ENCODE measurements at regions not wholly inside any gene's neighbourhood (a gene's known extent, or its start where the extent isn't known, plus 50 kb on each side); places are given as distances from the start of the nearest gene placed in this dataset.
A peak's percentile ranks its signal among the peaks of the same experiment; 100 is the strongest.

DNA sequence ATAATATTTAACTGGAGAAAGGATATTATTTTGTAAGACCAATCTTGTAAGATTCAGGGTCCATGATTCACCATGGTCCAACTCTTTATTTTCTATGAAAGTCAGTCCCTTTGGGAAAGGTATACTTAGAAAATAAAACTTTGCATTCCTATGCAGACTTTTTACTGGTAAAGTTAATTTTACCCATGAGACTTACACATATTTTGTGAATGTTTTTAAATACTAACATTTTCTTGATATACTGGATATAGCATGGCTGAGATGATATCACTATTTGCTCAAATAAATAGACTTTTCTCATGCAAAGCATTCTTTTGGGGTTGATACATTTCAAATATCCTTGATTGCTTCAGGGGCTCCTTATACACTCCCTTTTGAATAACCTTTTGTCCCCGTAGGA, 512.1 kb downstream of the MAN2A1 start:
- H3K4me3 Mint-ChIP-seq = no peak overlapping the region
- no peak overlapping the region for H3K27ac Mint-ChIP-seq
- Histone ChIP-seq H3K9me3 (ENCODE audit: control insufficient read depth in 2 of 3, low read length in 3 of 3) (no peaks in the 10 kb centered on the region), H3K4me3 (ENCODE audit: low read length) (no peak overlapping the region), H3K4me1 (ENCODE audit: control insufficient read depth in 2 of 2, insufficient read depth in 2 of 2, low read length in 2 of 2) (no peaks in the 10 kb centered on the region), H3K36me3 (ENCODE audit: control insufficient read depth in 2 of 3, insufficient read depth in 3 of 3, low read length in 3 of 3) (no peaks in the 10 kb centered on the region), H3K27me3 (ENCODE audit: control insufficient read depth in 2 of 2, insufficient read depth in 2 of 2, low read length in 2 of 2) (no peaks in the 10 kb centered on the region), H3K27ac (ENCODE audit: low read depth, low read length) (no peak overlapping the region)
- H3K36me3 Mint-ChIP-seq = peaks cover 0 to 5% (median 0%) of the 10 kb centered on the region in 5 donors
- no peaks in the 10 kb centered on the region for H3K4me1 Mint-ChIP-seq
- ATAC-seq = no peak
- no peaks in the 10 kb centered on the region for H3K27me3 Mint-ChIP-seq
- intact Hi-C loops (cut with micrococcal nuclease) = no loop called here
- ChIA-PET POLR2A (no interaction called here), CTCF (no interaction called here)
- no peak for DNase-seq
- H3K9me3 Mint-ChIP-seq = peaks cover 0 to 13% (median 5%) of the 10 kb centered on the region in 11 donors

DNA sequence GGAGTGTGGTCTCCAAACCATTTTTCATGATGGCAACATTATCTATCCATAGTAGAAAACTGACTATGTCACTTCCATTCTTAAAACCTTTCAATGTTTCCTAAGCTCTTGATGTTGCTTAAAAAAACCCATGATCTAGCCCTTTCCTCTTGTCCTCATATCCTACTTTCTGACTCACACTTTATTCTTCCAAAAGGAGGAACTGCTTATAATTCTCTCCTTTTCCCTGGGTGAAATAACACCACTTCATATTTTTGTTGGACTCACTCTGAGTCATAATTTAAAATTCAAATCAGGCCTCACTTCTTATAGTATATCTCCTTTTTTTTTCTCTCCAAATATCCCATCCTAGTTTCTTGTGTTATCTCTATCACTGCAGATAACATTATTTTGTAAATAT, 513.9 kb downstream of the MAN2A1 start:
- Mint-ChIP-seq H3K9me3 (peaks cover 0 to 13% (median 6%) of the 10 kb centered on the region in 11 donors), H3K4me1 (no peaks in the 10 kb centered on the region), H3K27me3 (no peaks in the 10 kb centered on the region), H3K36me3 (peaks cover 0 to 5% (median 3%) of the 10 kb centered on the region in 5 donors), H3K27ac (no peak overlapping the region), H3K4me3 (no peak overlapping the region)
- no peak for DNase-seq
- Histone ChIP-seq H3K4me1 (ENCODE audit: control insufficient read depth in 2 of 2, insufficient read depth in 2 of 2, low read length in 2 of 2) (no peaks in the 10 kb centered on the region), H3K36me3 (ENCODE audit: control insufficient read depth in 2 of 3, insufficient read depth in 3 of 3, low read length in 3 of 3) (no peaks in the 10 kb centered on the region), H3K27ac (ENCODE audit: low read depth, low read length) (no peak overlapping the region), H3K9me3 (ENCODE audit: control insufficient read depth in 2 of 3, low read length in 3 of 3) (no peaks in the 10 kb centered on the region), H3K4me3 (ENCODE audit: low read length) (no peak overlapping the region), H3K27me3 (ENCODE audit: control insufficient read depth in 2 of 2, insufficient read depth in 2 of 2, low read length in 2 of 2) (no peaks in the 10 kb centered on the region)
- ChIA-PET POLR2A (no interaction called here), CTCF (no interaction called here)
- ATAC-seq = no peak
- intact Hi-C loops (cut with micrococcal nuclease) = no loop called here

DNA sequence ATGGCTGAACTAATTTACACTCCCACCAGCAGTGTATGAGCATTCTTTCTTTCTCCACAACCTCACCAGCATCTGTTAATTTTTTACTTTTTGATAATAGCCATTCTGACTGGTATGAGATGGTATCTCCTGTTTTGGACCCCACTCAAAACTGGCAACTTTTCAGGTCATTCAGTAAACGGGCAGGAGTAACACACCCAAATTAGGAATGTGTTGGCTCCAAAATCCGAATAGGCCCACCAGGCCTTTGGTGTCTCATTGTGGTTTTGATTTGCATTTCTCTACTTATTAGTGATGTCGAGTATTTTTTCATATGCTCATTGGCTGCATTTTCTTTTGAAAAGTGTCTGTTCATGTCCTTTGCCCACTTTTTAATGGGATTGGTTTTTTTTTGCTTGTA, 517.1 kb downstream of the TMEM232 start:
- DNase-seq = no peak
- Mint-ChIP-seq H3K4me3 (no peak overlapping the region), H3K27ac (no peak overlapping the region), H3K27me3 (no peaks in the 10 kb centered on the region), H3K9me3 (peaks cover 0 to 36% (median 13%) of the 10 kb centered on the region in 11 donors), H3K4me1 (no peaks in the 10 kb centered on the region), H3K36me3 (peaks cover 0 to 4% (median 0%) of the 10 kb centered on the region in 5 donors)
- Histone ChIP-seq H3K36me3 (ENCODE audit: control insufficient read depth in 2 of 3, insufficient read depth in 3 of 3, low read length in 3 of 3) (no peaks in the 10 kb centered on the region), H3K27me3 (ENCODE audit: control insufficient read depth in 2 of 2, insufficient read depth in 2 of 2, low read length in 2 of 2) (no peaks in the 10 kb centered on the region), H3K4me3 (ENCODE audit: low read length) (no peak overlapping the region), H3K27ac (ENCODE audit: low read depth, low read length) (no peak overlapping the region), H3K9me3 (ENCODE audit: control insufficient read depth in 2 of 3, low read length in 3 of 3) (no peaks in the 10 kb centered on the region), H3K4me1 (ENCODE audit: control insufficient read depth in 2 of 2, insufficient read depth in 2 of 2, low read length in 2 of 2) (no peaks in the 10 kb centered on the region)
- no peak for ATAC-seq
- POLR2A ChIA-PET = no interaction called here
- intact Hi-C loops (cut with micrococcal nuclease) = no loop called here
- CTCF ChIA-PET = no interaction called here

DNA sequence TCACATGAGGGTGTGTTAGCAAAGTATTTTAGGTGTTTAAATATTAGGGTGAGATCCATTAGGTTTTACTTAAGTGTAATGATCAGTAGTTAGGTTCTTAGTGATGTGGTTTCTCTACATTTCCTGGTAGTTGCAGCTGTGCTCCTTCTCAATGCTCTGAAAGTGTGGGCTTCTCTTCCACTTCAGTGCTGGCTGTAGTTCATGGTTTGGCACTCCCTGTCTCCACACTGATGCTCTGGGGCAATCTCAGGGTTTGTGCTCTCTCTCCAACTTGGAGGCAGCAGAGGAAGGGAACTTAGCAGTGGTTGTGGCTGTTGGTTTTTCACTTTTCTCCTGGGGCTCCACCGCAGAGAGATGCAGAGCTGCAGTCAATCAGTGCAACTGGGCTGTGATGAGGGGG, 507.5 kb downstream of the TMEM232 start:
- Histone ChIP-seq H3K4me1 (ENCODE audit: control insufficient read depth in 2 of 2, insufficient read depth in 2 of 2, low read length in 2 of 2) (no peaks in the 10 kb centered on the region), H3K4me3 (ENCODE audit: low read length) (no peak overlapping the region), H3K27me3 (ENCODE audit: control insufficient read depth in 2 of 2, insufficient read depth in 2 of 2, low read length in 2 of 2) (no peaks in the 10 kb centered on the region), H3K36me3 (ENCODE audit: control insufficient read depth in 2 of 3, insufficient read depth in 3 of 3, low read length in 3 of 3) (no peaks in the 10 kb centered on the region), H3K27ac (ENCODE audit: low read depth, low read length) (no peak overlapping the region), H3K9me3 (ENCODE audit: control insufficient read depth in 2 of 3, low read length in 3 of 3) (peaks cover 0 to 32% (median 0%) of the 10 kb centered on the region in 3 experiments)
- peaks cover 0 to 39% (median 27%) of the 10 kb centered on the region in 5 donors for H3K36me3 Mint-ChIP-seq
- CTCF ChIA-PET = no interaction called here
- intact Hi-C loops (cut with micrococcal nuclease) = no loop called here
- H3K27ac Mint-ChIP-seq = no peak overlapping the region
- H3K4me3 Mint-ChIP-seq = no peak overlapping the region
- H3K9me3 Mint-ChIP-seq = peaks cover 31 to 91% (median 49%) of the 10 kb centered on the region in 11 donors
- DNase-seq (no peak), ATAC-seq (no peak)
- POLR2A ChIA-PET = no interaction called here
- H3K4me1 Mint-ChIP-seq = no peaks in the 10 kb centered on the region
- peaks cover 0 to 4% (median 0%) of the 10 kb centered on the region in 5 donors for H3K27me3 Mint-ChIP-seq

DNA sequence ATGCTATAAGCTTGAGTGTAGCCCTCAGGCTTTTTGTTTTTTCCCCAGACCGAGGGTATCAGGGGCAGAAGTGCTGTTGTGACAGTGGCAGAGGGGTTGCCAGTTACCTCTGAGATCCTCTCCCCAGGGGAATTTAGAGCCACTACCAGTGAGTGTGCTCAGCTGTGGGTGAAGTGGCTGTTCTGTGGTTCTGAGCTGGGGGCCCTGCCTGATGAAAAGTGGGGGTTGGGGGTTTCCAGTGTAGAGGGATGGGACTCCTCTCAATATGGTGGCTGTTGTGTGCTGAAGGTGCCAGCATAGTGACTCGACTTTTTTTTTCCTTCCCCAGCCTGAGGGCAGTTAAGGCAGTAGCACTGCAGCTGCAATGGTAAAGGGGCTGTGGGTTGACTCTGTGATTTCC, 506.7 kb downstream of the TMEM232 start:
- Mint-ChIP-seq H3K9me3 (peaks cover 29 to 90% (median 45%) of the 10 kb centered on the region in 11 donors), H3K4me1 (no peaks in the 10 kb centered on the region), H3K36me3 (peaks cover 0 to 45% (median 29%) of the 10 kb centered on the region in 5 donors), H3K27ac (no peak overlapping the region), H3K4me3 (peak overlapping the region in 1 of 10 donors; percentile 7), H3K27me3 (peaks cover 0 to 4% (median 0%) of the 10 kb centered on the region in 5 donors)
- Histone ChIP-seq H3K9me3 (ENCODE audit: control insufficient read depth in 2 of 3, low read length in 3 of 3) (peaks cover 0 to 32% (median 0%) of the 10 kb centered on the region in 3 experiments), H3K27me3 (ENCODE audit: control insufficient read depth in 2 of 2, insufficient read depth in 2 of 2, low read length in 2 of 2) (no peaks in the 10 kb centered on the region), H3K4me1 (ENCODE audit: control insufficient read depth in 2 of 2, insufficient read depth in 2 of 2, low read length in 2 of 2) (no peaks in the 10 kb centered on the region), H3K27ac (ENCODE audit: low read depth, low read length) (no peak overlapping the region), H3K36me3 (ENCODE audit: control insufficient read depth in 2 of 3, insufficient read depth in 3 of 3, low read length in 3 of 3) (no peaks in the 10 kb centered on the region), H3K4me3 (ENCODE audit: low read length) (no peak overlapping the region)
- DNase-seq (no peak), ATAC-seq (no peak)
- intact Hi-C loops (cut with micrococcal nuclease) = no loop called here
- POLR2A ChIA-PET = no interaction called here
- CTCF ChIA-PET = no interaction called here

DNA sequence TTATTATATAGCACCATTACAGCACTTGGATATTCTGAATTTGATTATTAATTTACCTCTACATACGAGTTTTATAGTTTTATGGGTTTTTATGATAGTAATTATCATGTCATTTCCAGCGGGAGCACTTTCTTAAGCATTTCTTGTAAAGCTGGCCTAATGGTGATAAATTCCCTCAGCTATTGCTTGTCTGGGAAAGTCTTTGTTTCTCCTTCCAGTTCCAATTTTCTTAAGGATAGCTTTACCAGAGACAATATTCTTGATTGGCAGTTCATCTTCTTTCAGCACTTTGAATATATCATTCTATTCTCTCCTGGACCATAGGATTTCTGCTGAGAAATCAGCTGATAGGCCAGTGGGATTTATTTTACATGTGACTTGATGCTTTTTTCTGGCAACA, 505.4 kb downstream of the TMEM232 start:
- no peak overlapping the region for H3K4me3 Mint-ChIP-seq
- POLR2A ChIA-PET = no interaction called here
- H3K27ac Mint-ChIP-seq = no peak overlapping the region
- CTCF ChIA-PET = no interaction called here
- peaks cover 0 to 4% (median 0%) of the 10 kb centered on the region in 5 donors for H3K27me3 Mint-ChIP-seq
- peaks cover 24 to 88% (median 43%) of the 10 kb centered on the region in 11 donors for H3K9me3 Mint-ChIP-seq
- Histone ChIP-seq H3K27me3 (ENCODE audit: control insufficient read depth in 2 of 2, insufficient read depth in 2 of 2, low read length in 2 of 2) (no peaks in the 10 kb centered on the region), H3K36me3 (ENCODE audit: control insufficient read depth in 2 of 3, insufficient read depth in 3 of 3, low read length in 3 of 3) (no peaks in the 10 kb centered on the region), H3K4me3 (ENCODE audit: low read length) (no peak overlapping the region), H3K9me3 (ENCODE audit: control insufficient read depth in 2 of 3, low read length in 3 of 3) (peaks cover 0 to 32% (median 0%) of the 10 kb centered on the region in 3 experiments), H3K27ac (ENCODE audit: low read depth, low read length) (no peak overlapping the region), H3K4me1 (ENCODE audit: control insufficient read depth in 2 of 2, insufficient read depth in 2 of 2, low read length in 2 of 2) (no peaks in the 10 kb centered on the region)
- DNase-seq (no peak), ATAC-seq (no peak)
- peaks cover 0 to 39% (median 28%) of the 10 kb centered on the region in 5 donors for H3K36me3 Mint-ChIP-seq
- H3K4me1 Mint-ChIP-seq = no peaks in the 10 kb centered on the region
- intact Hi-C loops (cut with micrococcal nuclease) = no loop called here

DNA sequence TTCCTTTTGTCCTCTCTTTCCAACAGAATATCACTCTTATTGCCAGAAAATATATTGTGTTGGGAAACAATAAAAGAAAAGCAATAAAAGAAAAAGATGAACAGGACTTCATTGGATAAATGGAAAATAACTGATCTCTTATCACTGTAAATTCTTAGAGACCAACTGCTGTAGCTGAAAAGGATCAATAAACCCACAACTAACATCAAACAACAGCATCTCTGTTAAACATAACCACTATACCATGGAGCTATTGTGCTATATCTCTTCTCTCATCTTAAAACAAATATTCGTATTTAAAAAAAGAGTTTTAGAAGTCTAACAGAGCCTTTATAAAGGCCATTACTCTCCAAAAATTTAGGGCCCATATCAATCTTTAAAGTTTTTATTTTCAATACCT, 502.4 kb downstream of the TMEM232 start:
- Histone ChIP-seq H3K27ac (ENCODE audit: low read depth, low read length) (no peak overlapping the region), H3K9me3 (ENCODE audit: control insufficient read depth in 2 of 3, low read length in 3 of 3) (peaks cover 0 to 40% (median 0%) of the 10 kb centered on the region in 3 experiments), H3K4me1 (ENCODE audit: control insufficient read depth in 2 of 2, insufficient read depth in 2 of 2, low read length in 2 of 2) (no peaks in the 10 kb centered on the region), H3K27me3 (ENCODE audit: control insufficient read depth in 2 of 2, insufficient read depth in 2 of 2, low read length in 2 of 2) (no peaks in the 10 kb centered on the region), H3K4me3 (ENCODE audit: low read length) (no peak overlapping the region), H3K36me3 (ENCODE audit: control insufficient read depth in 2 of 3, insufficient read depth in 3 of 3, low read length in 3 of 3) (no peaks in the 10 kb centered on the region)
- peaks cover 0 to 26% (median 11%) of the 10 kb centered on the region in 5 donors for H3K36me3 Mint-ChIP-seq
- peaks cover 14 to 84% (median 36%) of the 10 kb centered on the region in 11 donors for H3K9me3 Mint-ChIP-seq
- peaks cover 0 to 4% (median 0%) of the 10 kb centered on the region in 5 donors for H3K27me3 Mint-ChIP-seq
- POLR2A ChIA-PET = no interaction called here
- ATAC-seq (no peak), DNase-seq (no peak)
- intact Hi-C loops (cut with micrococcal nuclease) = no loop called here
- H3K27ac Mint-ChIP-seq = no peak overlapping the region
- no peaks in the 10 kb centered on the region for H3K4me1 Mint-ChIP-seq
- CTCF ChIA-PET = no interaction called here
- no peak overlapping the region for H3K4me3 Mint-ChIP-seq
